ENCODE measurements at regions not wholly inside any gene's neighbourhood (a gene's known extent, or its start where the extent isn't known, plus 50 kb on each side); places are given as distances from the start of the nearest gene placed in this dataset.

DNA sequence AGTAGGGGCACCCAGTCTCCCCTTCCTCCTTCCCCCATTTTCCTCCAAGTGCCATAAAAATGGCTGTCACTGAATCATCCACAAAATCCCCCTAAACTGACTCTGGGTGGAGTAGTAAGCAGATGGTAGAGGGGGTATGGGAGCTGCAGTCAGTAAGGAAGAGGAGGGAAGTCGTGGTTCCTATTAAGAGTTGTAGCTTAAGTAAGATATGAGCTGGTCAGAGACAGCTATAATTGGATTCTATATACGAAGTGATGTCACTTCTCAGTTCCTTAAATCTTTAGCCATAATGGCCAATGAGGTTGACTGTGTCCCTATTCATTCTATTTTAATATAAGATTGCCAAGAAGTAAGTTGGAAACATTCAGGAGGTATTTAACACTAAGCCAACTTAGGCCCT lies 131.7 kb downstream of the SLC16A9 start (continued):
- TF ChIP-seq RCOR1 (IDR thresholded peaks at IDR 0.05; ENCODE audit: borderline replicate concordance in 1 of 2, low read depth in 2 of 2, low read length in 2 of 2) (no peak), ESRRB (CRISPR knock-in tag; IDR thresholded peaks at IDR 0.05; ENCODE audit: borderline replicate concordance) (no peak), NBN (IDR thresholded peaks at IDR 0.05; ENCODE audit: low read depth) (no peak)

DNA sequence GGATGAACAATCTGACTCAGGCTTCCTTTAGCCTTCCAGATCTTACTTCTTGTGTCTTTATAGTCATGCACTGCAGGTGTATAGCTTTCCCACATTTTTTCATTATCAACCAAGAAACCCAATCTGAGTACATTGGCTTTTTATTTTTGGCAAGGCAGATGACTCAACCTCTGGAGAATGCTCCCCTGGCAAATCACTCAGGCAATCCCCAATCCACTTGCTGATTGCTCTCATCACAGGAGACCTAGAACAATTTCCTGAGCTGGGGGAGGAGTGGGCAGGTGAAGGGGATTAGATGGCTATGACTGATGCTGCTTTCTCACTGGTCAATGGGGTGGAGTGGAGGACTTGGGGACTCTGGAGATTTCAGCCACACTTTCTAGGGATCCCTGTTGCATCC lies 134.4 kb downstream of the SLC16A9 start:
- no TSS peak for BruUV-seq (replicated peaks)
- ATAC-seq, result no peak
- Histone ChIP-seq H3K4me3 (no peak overlapping the region), H3K9me1 (ENCODE audit: control insufficient read depth, insufficient read depth, low read length) (no peaks in the 10 kb centered on the region), H4K20me1 (replicated peaks; ENCODE audit: control insufficient read depth, insufficient read depth, low read length) (no peaks in the 10 kb centered on the region), H3K9ac (ENCODE audit: insufficient read depth in 1 of 2, low read depth in 2 of 2, low read length in 2 of 2) (no peak overlapping the region), H3K4me2 (ENCODE audit: insufficient read depth, low read length) (no peak overlapping the region), H3K36me3 (ENCODE audit: control insufficient read depth, insufficient read depth, low read length) (no peaks in the 10 kb centered on the region), H3K27me3 (ENCODE audit: control insufficient read depth in 2 of 2, insufficient read depth in 2 of 2, low read length in 2 of 2) (no peaks in the 10 kb centered on the region), H3K79me2 (ENCODE audit: control insufficient read depth, insufficient read depth, low read length) (no peaks in the 10 kb centered on the region), H2AFZ (ENCODE audit: low read depth, low read length) (no peak overlapping the region), H3K4me1 (replicated peaks in 1 of 2; ENCODE audit: control insufficient read depth in 2 of 2, insufficient read depth in 2 of 2, low read length in 2 of 2) (no peaks in the 10 kb centered on the region), H3K27ac (ENCODE audit: extremely low read depth, low read depth, low read length) (no peak overlapping the region), H3K9me3 (replicated peaks; ENCODE audit: control insufficient read depth, insufficient read depth, low read depth, low read length) (no peaks in the 10 kb centered on the region)
- FAIRE-seq, result no peak
- ChIA-PET CTCF (ENCODE audit: low intra/inter-chr PET ratio) (no interaction called here), POLR2A (no interaction called here)
- in situ Hi-C loops (cut with MboI) (no loop called here), intact Hi-C loops (cut with micrococcal nuclease) (no loop called here)
- no peak for DNase-seq (ENCODE audit: extremely low read depth in 1 of 4, low spot score in 3 of 4)
- TF ChIP-seq, protein P1, sequence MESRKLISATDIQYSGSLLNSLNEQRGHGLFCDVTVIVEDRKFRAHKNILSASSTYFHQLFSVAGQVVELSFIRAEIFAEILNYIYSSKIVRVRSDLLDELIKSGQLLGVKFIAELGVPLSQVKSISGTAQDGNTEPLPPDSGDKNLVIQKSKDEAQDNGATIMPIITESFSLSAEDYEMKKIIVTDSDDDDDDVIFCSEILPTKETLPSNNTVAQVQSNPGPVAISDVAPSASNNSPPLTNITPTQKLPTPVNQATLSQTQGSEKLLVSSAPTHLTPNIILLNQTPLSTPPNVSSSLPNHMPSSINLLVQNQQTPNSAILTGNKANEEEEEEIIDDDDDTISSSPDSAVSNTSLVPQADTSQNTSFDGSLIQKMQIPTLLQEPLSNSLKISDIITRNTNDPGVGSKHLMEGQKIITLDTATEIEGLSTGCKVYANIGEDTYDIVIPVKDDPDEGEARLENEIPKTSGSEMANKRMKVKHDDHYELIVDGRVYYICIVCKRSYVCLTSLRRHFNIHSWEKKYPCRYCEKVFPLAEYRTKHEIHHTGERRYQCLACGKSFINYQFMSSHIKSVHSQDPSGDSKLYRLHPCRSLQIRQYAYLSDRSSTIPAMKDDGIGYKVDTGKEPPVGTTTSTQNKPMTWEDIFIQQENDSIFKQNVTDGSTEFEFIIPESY (CRISPR knock-in tag; IDR thresholded peaks at IDR 0.05), result no peak
- TF ChIP-seq HNRNPL (IDR thresholded peaks at IDR 0.05; ENCODE audit: low read depth, low read length), result no peak
- no peak for TF ChIP-seq ATF7 (IDR thresholded peaks at IDR 0.05)
- no peak for TF ChIP-seq ETV6 (IDR thresholded peaks at IDR 0.05; ENCODE audit: borderline replicate concordance in 1 of 2, low read depth in 2 of 2, low read length in 1 of 2)
- TF ChIP-seq ETV6 (CRISPR knock-in tag; IDR thresholded peaks at IDR 0.05; ENCODE audit: borderline replicate concordance), result no peak
- no peak for TF ChIP-seq GABPB1 (CRISPR knock-in tag; IDR thresholded peaks at IDR 0.05)
- TF ChIP-seq, protein P2, sequence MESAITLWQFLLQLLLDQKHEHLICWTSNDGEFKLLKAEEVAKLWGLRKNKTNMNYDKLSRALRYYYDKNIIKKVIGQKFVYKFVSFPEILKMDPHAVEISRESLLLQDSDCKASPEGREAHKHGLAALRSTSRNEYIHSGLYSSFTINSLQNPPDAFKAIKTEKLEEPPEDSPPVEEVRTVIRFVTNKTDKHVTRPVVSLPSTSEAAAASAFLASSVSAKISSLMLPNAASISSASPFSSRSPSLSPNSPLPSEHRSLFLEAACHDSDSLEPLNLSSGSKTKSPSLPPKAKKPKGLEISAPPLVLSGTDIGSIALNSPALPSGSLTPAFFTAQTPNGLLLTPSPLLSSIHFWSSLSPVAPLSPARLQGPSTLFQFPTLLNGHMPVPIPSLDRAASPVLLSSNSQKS (CRISPR knock-in tag; IDR thresholded peaks at IDR 0.05), result no peak
- TF ChIP-seq EHMT2 (IDR thresholded peaks at IDR 0.05), result no peak
- TF ChIP-seq, protein P3, sequence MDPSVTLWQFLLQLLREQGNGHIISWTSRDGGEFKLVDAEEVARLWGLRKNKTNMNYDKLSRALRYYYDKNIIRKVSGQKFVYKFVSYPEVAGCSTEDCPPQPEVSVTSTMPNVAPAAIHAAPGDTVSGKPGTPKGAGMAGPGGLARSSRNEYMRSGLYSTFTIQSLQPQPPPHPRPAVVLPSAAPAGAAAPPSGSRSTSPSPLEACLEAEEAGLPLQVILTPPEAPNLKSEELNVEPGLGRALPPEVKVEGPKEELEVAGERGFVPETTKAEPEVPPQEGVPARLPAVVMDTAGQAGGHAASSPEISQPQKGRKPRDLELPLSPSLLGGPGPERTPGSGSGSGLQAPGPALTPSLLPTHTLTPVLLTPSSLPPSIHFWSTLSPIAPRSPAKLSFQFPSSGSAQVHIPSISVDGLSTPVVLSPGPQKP (CRISPR knock-in tag; IDR thresholded peaks at IDR 0.05), result no peak
- TF ChIP-seq, protein P4, sequence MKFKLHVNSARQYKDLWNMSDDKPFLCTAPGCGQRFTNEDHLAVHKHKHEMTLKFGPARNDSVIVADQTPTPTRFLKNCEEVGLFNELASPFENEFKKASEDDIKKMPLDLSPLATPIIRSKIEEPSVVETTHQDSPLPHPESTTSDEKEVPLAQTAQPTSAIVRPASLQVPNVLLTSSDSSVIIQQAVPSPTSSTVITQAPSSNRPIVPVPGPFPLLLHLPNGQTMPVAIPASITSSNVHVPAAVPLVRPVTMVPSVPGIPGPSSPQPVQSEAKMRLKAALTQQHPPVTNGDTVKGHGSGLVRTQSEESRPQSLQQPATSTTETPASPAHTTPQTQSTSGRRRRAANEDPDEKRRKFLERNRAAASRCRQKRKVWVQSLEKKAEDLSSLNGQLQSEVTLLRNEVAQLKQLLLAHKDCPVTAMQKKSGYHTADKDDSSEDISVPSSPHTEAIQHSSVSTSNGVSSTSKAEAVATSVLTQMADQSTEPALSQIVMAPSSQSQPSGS (CRISPR knock-in tag; IDR thresholded peaks at IDR 0.05), result no peak
- TF ChIP-seq NFIX (CRISPR knock-in tag; IDR thresholded peaks at IDR 0.05; ENCODE audit: low read depth), result no peak
- TF ChIP-seq HDAC1 (IDR thresholded peaks at IDR 0.05), result no peak
- TF ChIP-seq ZEB2 (IDR thresholded peaks at IDR 0.05), result no peak
- TF ChIP-seq POLR2A (conservative IDR thresholded peaks at IDR 0.05), result no peak
- TF ChIP-seq, protein P5, sequence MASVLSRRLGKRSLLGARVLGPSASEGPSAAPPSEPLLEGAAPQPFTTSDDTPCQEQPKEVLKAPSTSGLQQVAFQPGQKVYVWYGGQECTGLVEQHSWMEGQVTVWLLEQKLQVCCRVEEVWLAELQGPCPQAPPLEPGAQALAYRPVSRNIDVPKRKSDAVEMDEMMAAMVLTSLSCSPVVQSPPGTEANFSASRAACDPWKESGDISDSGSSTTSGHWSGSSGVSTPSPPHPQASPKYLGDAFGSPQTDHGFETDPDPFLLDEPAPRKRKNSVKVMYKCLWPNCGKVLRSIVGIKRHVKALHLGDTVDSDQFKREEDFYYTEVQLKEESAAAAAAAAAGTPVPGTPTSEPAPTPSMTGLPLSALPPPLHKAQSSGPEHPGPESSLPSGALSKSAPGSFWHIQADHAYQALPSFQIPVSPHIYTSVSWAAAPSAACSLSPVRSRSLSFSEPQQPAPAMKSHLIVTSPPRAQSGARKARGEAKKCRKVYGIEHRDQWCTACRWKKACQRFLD (CRISPR knock-in tag; IDR thresholded peaks at IDR 0.05), result no peak
